ENCODE measurements at regions not wholly inside any gene's neighbourhood (a gene's known extent, or its start where the extent isn't known, plus 50 kb on each side); places are given as distances from the start of the nearest gene placed in this dataset.
"Not testable (repeated sequence)": the region's sequence is repeated elsewhere in the genome, so short reads cannot be mapped to it uniquely, and the experiment has no call there.

DNA sequence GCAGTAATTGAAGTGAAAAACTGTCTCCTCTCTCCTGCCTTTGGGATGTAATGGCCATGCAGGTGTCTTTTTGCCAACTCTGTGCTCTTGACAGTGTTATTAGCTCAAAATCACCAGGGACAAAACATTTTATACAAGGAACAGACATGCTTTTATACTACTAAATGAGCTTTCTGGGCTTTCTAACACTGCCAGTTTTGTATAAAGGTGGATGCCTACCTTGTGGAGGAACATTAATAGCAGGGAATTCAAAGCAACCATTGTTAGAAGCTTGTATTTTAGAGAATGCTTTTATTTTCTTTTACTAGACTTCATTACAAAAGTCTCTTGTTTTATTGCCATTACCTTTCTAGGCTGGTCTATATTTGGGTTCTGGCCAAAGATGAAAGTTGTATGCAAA is 54.7 kb upstream of the ARSJ start:
- H3K27ac ChIP-seq (ENCODE audit: low read depth, low read length): no peak overlapping the region
- H3K4me3 ChIP-seq (ENCODE audit: low read depth, low read length): no peak overlapping the region
- H3K36me3 ChIP-seq (ENCODE audit: control insufficient read depth, insufficient read depth, low read length): no peaks in the 10 kb centered on the region
- no peaks in the 10 kb centered on the region for H3K9me3 ChIP-seq (ENCODE audit: control insufficient read depth, insufficient read depth, low read length)
- H3K4me1 ChIP-seq (ENCODE audit: control insufficient read depth, insufficient read depth, low read length): no peaks in the 10 kb centered on the region
- no peaks in the 10 kb centered on the region for H3K27me3 ChIP-seq (ENCODE audit: control insufficient read depth, insufficient read depth, low read length)
- H3K9ac ChIP-seq (ENCODE audit: low read depth, low read length): no peak overlapping the region

DNA sequence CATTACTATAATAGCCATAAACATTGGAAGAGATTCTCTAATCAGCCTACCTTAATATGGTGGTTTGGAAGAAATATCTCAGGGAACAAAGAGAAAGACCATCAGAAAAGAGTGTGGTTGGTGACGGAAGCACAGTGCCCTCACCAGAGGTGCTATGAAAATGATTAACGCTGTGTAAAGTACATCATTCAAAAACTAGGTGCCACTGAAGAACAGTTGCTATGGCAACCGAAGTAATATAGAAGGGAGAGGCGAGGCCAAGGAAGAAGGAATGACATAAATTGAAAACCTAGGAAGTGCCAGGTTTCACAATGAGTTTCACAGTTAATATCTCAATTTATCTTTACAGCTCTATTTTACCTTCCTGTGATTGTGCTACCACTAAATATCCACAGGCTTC is 57.0 kb upstream of the ARSJ start:
- no peak overlapping the region for H3K27ac ChIP-seq (ENCODE audit: low read depth, low read length)
- no peaks in the 10 kb centered on the region for H3K27me3 ChIP-seq (ENCODE audit: control insufficient read depth, insufficient read depth, low read length)
- H3K9ac ChIP-seq (ENCODE audit: low read depth, low read length): no peak overlapping the region
- no peaks in the 10 kb centered on the region for H3K36me3 ChIP-seq (ENCODE audit: control insufficient read depth, insufficient read depth, low read length)
- no peaks in the 10 kb centered on the region for H3K9me3 ChIP-seq (ENCODE audit: control insufficient read depth, insufficient read depth, low read length)
- H3K4me1 ChIP-seq (ENCODE audit: control insufficient read depth, insufficient read depth, low read length): no peaks in the 10 kb centered on the region
- no peak overlapping the region for H3K4me3 ChIP-seq (ENCODE audit: low read depth, low read length)

DNA sequence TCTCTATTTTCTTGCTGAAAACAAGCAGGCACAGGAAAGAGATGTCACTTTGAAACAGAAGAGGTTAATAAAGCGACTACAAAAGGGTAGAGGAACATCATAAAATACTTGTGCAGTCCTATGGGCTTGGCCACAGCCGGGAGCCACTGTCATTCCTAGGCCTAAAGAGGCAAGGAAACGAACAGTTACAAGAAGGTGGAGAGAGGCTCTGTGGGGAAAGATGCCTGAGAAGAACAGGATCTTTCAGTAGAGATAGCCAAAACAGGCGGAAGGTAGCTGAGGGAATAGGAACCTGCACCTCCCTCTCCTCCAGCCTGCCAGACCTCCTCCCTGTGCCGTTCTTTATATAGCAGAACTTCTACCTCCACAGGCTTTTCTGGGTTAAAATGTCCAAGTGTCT is 57.4 kb upstream of the ARSJ start:
- H3K9me3 ChIP-seq (ENCODE audit: control insufficient read depth, insufficient read depth, low read length): no peaks in the 10 kb centered on the region
- no peak overlapping the region for H3K27ac ChIP-seq (ENCODE audit: low read depth, low read length)
- H3K4me3 ChIP-seq (ENCODE audit: low read depth, low read length): no peak overlapping the region
- no peaks in the 10 kb centered on the region for H3K27me3 ChIP-seq (ENCODE audit: control insufficient read depth, insufficient read depth, low read length)
- H3K36me3 ChIP-seq (ENCODE audit: control insufficient read depth, insufficient read depth, low read length): no peaks in the 10 kb centered on the region
- no peaks in the 10 kb centered on the region for H3K4me1 ChIP-seq (ENCODE audit: control insufficient read depth, insufficient read depth, low read length)
- H3K9ac ChIP-seq (ENCODE audit: low read depth, low read length): no peak overlapping the region

DNA sequence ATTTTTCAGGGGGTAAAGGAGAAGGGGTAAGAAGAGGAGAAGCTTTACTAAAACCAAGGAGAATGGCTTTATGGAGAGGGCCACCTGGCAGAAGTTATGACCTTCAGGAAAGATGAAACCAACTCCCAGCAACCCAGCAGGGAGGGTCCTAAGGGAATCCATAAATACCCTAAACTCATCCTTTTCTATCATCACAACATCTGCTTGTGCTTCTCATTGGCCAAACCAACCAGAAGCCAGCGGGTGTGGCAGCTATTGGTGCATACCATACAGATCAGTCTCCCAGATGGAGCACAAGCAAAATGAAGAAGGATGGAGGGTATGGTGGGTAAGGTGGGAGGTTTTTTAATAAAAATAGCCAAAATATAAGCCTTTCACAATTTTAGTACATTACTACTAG is 58.5 kb upstream of the ARSJ start:
- no peak overlapping the region for H3K4me3 ChIP-seq (ENCODE audit: low read depth, low read length)

DNA sequence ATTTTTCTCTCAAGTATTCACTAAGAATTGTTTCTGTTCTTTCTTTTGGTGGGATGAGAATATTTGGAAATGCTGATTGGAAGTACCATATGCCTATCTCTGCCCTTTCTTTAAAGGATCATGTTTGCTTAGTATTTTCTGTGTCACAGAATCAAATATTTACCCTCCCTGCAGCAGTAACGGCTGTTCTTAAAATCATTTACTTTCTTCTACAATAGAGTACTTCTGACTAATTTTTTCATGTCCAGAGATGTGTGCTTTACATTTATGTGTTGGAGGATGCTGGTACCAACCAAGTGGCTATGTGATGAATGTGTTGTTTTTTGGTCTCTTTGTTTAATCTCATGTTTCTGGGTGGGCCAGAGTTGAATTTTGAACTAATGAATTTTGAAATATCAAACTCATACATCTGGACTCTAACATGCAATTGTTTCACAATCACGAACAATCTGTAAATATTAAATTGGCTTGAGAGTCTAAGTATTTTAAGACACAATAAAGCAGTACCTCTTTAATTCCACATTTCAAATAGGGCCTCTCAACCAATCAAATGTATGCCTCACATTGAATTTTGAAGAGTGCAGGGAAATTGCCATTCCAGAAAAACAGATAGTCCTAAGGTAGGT is 59.4 kb upstream of the ARSJ start:
- H3K27me3 ChIP-seq (ENCODE audit: control insufficient read depth, insufficient read depth, low read length): no peaks in the 10 kb centered on the region
- H3K27ac ChIP-seq (ENCODE audit: low read depth, low read length): no peak overlapping the region
- no peak overlapping the region for H3K4me3 ChIP-seq (ENCODE audit: low read depth, low read length)
- no peak overlapping the region for H3K9ac ChIP-seq (ENCODE audit: low read depth, low read length)
- H3K4me1 ChIP-seq (ENCODE audit: control insufficient read depth, insufficient read depth, low read length): no peaks in the 10 kb centered on the region
- H3K9me3 ChIP-seq (ENCODE audit: control insufficient read depth, insufficient read depth, low read length): no peaks in the 10 kb centered on the region
- H3K36me3 ChIP-seq (ENCODE audit: control insufficient read depth, insufficient read depth, low read length): no peaks in the 10 kb centered on the region

More for the DNA sequence above, 58.5 kb upstream of the ARSJ start:
- Histone ChIP-seq H3K27me3 (ENCODE audit: control insufficient read depth, insufficient read depth, low read length) (no peaks in the 10 kb centered on the region), H3K27ac (ENCODE audit: low read depth, low read length) (no peak overlapping the region), H3K9ac (ENCODE audit: low read depth, low read length) (no peak overlapping the region), H3K36me3 (ENCODE audit: control insufficient read depth, insufficient read depth, low read length) (no peaks in the 10 kb centered on the region), H3K4me1 (ENCODE audit: control insufficient read depth, insufficient read depth, low read length) (no peaks in the 10 kb centered on the region), H3K9me3 (ENCODE audit: control insufficient read depth, insufficient read depth, low read length) (no peaks in the 10 kb centered on the region)

DNA sequence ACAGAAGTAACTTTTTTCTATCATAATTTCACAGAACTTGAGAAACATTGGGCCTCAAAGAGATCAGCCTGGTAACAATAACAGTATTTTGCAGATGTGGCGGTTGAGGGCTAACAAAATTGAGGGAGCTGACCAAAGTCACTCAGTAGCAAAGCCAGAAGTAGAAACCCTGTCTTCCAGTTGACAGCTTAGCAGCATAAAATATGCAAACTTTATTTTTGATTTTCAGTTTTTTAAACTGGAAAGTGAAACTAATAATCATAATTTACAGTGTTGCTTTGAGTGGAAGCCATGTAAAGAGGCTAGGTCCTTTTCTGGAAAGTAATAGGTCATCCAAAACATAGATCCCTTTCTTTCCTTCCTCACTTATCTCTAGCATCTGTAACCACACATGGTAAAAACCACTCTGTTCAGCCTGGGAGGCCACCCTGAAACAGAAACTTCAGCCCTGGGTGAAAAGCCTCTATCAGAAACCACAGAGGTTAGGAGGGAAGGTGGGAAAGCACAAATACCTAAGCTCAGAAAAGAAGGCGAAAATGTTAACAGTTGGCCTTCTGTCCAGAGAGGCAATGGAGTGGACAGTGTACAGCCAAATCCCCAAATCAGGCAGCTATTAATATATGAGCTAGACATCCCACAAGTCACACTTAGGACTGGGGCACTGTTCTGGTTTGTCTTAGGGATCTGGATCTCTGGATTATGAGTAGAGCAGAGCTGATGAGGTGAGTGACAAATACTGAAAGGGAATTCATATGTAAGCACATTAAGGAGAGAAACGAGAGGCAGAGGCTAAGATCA is 61.1 kb upstream of the ARSJ start:
- Histone ChIP-seq H3K9ac (ENCODE audit: low read depth, low read length) (no peak overlapping the region), H3K36me3 (ENCODE audit: control insufficient read depth, insufficient read depth, low read length) (no peaks in the 10 kb centered on the region), H3K27me3 (ENCODE audit: control insufficient read depth, insufficient read depth, low read length) (no peaks in the 10 kb centered on the region), H3K4me3 (ENCODE audit: low read depth, low read length) (no peak overlapping the region), H3K4me1 (ENCODE audit: control insufficient read depth, insufficient read depth, low read length) (no peaks in the 10 kb centered on the region), H3K9me3 (ENCODE audit: control insufficient read depth, insufficient read depth, low read length) (no peaks in the 10 kb centered on the region), H3K27ac (ENCODE audit: low read depth, low read length) (no peak overlapping the region)

DNA sequence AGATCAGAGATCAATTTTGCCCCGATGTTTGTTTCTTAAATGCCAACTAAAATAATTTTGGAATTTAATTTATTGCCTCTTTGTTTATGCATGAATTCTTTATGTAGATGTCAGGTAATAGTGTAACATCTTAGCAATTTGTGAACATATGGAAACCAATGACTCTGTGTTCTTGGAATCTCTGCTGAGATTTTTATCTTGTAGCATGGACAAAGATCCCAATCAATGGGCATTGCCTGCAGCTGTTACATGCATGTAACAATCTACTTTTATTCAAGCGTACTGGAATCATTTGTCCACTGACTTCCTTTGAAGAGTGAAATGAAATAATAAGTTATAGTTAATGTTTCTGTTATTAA is 61.6 kb upstream of the ARSJ start:
- no peak overlapping the region for H3K27ac ChIP-seq (ENCODE audit: low read depth, low read length)
- no peaks in the 10 kb centered on the region for H3K27me3 ChIP-seq (ENCODE audit: control insufficient read depth, insufficient read depth, low read length)
- H3K36me3 ChIP-seq (ENCODE audit: control insufficient read depth, insufficient read depth, low read length): no peaks in the 10 kb centered on the region
- no peak overlapping the region for H3K9ac ChIP-seq (ENCODE audit: low read depth, low read length)
- no peak overlapping the region for H3K4me3 ChIP-seq (ENCODE audit: low read depth, low read length)
- no peaks in the 10 kb centered on the region for H3K4me1 ChIP-seq (ENCODE audit: control insufficient read depth, insufficient read depth, low read length)
- no peaks in the 10 kb centered on the region for H3K9me3 ChIP-seq (ENCODE audit: control insufficient read depth, insufficient read depth, low read length)

DNA sequence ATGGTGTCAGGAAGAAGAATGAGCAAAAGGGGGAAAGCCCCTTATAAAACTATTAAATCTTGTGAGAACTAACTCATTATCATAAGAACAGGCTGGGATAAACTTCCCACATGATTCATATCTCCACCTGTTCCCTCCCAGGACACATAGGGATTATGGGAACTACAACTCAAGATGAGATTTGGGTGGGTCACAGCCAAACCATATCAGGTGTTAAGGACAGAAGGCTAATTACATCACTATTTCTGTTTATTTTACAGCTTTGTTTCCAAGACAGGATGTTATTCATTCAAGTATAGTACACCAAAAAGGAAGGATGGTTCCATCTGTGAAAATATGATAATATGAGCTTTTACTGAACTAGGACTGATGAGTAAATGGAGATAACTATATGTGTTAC is 63.7 kb upstream of the ARSJ start:
- Histone ChIP-seq H3K9ac (ENCODE audit: low read depth, low read length) (no peak overlapping the region), H3K4me1 (ENCODE audit: control insufficient read depth, insufficient read depth, low read length) (no peaks in the 10 kb centered on the region)

DNA sequence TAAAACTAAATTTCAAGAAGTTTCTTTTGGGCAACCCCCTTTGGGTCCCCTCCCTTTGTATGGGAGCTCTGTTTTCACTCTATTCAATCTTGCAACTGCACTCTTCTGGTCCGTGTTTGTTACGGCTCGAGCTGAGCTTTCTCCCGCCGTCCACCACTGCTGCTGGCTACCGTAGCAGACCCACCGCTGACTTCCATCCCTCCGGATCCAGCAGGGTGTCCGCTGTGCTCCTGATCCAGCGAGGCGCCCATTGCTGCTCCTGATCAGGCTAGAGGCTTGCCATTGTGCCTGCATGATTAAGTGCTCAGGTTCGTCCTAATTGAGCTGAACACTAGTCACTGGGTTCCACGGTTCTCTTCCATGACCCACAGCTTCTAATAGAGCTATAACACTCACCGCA is 64.9 kb upstream of the ARSJ start:
- H3K27ac ChIP-seq (ENCODE audit: low read depth, low read length); H3K4me3 ChIP-seq (ENCODE audit: low read depth, low read length); H3K27me3 ChIP-seq (ENCODE audit: control insufficient read depth, insufficient read depth, low read length); H3K36me3 ChIP-seq (ENCODE audit: control insufficient read depth, insufficient read depth, low read length); H3K9me3 ChIP-seq (ENCODE audit: control insufficient read depth, insufficient read depth, low read length); H3K4me1 ChIP-seq (ENCODE audit: control insufficient read depth, insufficient read depth, low read length); H3K9ac ChIP-seq (ENCODE audit: low read depth, low read length): not testable (repeated sequence)

More for the DNA sequence above, 63.7 kb upstream of the ARSJ start:
- no peaks in the 10 kb centered on the region for H3K27me3 ChIP-seq (ENCODE audit: control insufficient read depth, insufficient read depth, low read length)
- no peaks in the 10 kb centered on the region for H3K9me3 ChIP-seq (ENCODE audit: control insufficient read depth, insufficient read depth, low read length)
- H3K4me3 ChIP-seq (ENCODE audit: low read depth, low read length): no peak overlapping the region
- no peak overlapping the region for H3K27ac ChIP-seq (ENCODE audit: low read depth, low read length)
- no peaks in the 10 kb centered on the region for H3K36me3 ChIP-seq (ENCODE audit: control insufficient read depth, insufficient read depth, low read length)

DNA sequence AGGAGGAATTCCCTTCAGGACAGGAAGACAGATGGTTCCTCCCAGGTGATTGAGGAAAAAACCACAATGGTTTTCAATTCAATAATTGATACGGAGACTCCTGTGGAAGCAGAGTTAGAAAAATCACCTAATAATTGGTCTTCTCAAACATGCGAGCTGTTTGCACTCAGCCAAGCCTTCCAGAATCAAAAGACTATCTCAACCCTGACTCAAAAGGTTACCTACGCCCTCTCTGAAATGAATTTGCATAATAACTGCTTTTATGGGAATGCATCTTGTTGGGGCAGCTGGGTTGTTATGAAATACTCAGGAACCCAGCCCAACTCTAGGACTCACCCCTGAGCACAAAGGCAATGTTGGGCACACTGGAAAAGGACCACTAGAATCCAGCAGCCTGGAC is 66.9 kb upstream of the ARSJ start:
- Histone ChIP-seq H3K4me3 (ENCODE audit: low read depth, low read length) (no peak overlapping the region), H3K27me3 (ENCODE audit: control insufficient read depth, insufficient read depth, low read length) (no peaks in the 10 kb centered on the region), H3K9ac (ENCODE audit: low read depth, low read length) (no peak overlapping the region), H3K36me3 (ENCODE audit: control insufficient read depth, insufficient read depth, low read length) (no peaks in the 10 kb centered on the region), H3K27ac (ENCODE audit: low read depth, low read length) (no peak overlapping the region), H3K9me3 (ENCODE audit: control insufficient read depth, insufficient read depth, low read length) (no peaks in the 10 kb centered on the region), H3K4me1 (ENCODE audit: control insufficient read depth, insufficient read depth, low read length) (no peaks in the 10 kb centered on the region)

DNA sequence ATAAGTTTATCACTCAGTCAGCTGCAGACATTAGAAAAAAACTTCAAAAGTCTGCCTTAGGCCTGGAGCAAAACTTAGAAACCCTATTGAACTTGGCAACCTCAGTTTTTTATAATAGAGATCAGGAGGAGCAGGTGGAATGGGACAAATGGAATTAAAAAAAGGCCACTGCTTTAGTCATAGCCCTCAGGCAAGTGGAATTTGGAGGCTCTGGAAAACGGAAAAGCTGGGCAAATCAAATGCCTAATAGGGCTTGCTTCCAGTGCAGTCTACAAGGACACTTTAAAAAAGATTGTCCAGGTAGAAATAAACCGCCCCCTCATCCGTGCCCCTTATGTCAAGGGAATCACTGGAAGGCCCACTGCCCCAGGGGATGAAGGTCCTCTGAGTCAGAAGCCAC is 68.7 kb upstream of the ARSJ start:
- not testable (repeated sequence) for H3K27me3 ChIP-seq (ENCODE audit: control insufficient read depth, insufficient read depth, low read length); H3K9ac ChIP-seq (ENCODE audit: low read depth, low read length); H3K4me3 ChIP-seq (ENCODE audit: low read depth, low read length); H3K36me3 ChIP-seq (ENCODE audit: control insufficient read depth, insufficient read depth, low read length); H3K9me3 ChIP-seq (ENCODE audit: control insufficient read depth, insufficient read depth, low read length); H3K27ac ChIP-seq (ENCODE audit: low read depth, low read length); H3K4me1 ChIP-seq (ENCODE audit: control insufficient read depth, insufficient read depth, low read length)

Measured in HUES48 (cell line).